OCI-LY7 (cell line): ENCODE measurements at regions not wholly inside any gene's neighbourhood (a gene's known extent, or its start where the extent isn't known, plus 50 kb on each side); places are given as distances from the start of the nearest gene placed in this dataset.

ENCODE experiments used
- EZH2phosphoT487 ChIP-seq: fragments of 200-600 bp; sonication (generic); IDR thresholded peaks from 2 replicates; pipeline ENCODE4 v1.6.1; 2018; ENCODE audit warnings: low read depth, borderline replicate concordance, mild to moderate bottlenecking, mixed run types, antibody characterized with exemption, low read length, moderate library complexity, mixed read lengths
- TF ChIP-seq, protein P1 (sequence below): fragments of 200-600 bp; sonication (generic); conservative IDR thresholded peaks from 2 replicates; pipeline ENCODE4 v1.5.1; 2014; ENCODE audit warnings: mild to moderate bottlenecking, antibody characterized with exemption, low read length, moderate library complexity, mixed read lengths

DNA sequence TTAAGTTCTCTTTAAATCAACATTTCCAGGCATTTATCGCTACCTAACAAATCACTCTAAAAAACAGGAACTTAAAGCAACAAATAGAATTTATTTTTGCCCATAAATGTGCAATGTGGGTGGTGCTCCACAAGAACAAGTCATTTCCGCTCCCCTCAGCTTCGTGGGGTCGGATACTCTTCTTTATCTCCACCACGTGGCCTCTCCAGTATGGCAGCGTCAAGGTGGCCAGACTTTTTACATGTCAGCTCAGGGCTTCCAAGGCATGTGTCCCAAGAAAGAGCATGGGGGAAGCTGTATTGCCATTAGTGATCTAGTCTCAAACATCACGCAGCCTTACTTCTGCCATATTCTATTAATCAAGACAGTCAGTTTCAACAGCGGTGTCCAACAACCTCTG lies 249.2 kb upstream of the NOCT start:
- TF ChIP-seq, protein P1, sequence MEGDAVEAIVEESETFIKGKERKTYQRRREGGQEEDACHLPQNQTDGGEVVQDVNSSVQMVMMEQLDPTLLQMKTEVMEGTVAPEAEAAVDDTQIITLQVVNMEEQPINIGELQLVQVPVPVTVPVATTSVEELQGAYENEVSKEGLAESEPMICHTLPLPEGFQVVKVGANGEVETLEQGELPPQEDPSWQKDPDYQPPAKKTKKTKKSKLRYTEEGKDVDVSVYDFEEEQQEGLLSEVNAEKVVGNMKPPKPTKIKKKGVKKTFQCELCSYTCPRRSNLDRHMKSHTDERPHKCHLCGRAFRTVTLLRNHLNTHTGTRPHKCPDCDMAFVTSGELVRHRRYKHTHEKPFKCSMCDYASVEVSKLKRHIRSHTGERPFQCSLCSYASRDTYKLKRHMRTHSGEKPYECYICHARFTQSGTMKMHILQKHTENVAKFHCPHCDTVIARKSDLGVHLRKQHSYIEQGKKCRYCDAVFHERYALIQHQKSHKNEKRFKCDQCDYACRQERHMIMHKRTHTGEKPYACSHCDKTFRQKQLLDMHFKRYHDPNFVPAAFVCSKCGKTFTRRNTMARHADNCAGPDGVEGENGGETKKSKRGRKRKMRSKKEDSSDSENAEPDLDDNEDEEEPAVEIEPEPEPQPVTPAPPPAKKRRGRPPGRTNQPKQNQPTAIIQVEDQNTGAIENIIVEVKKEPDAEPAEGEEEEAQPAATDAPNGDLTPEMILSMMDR = no peak
- no peak for TF ChIP-seq EZH2phosphoT487
